Peyer's patch (tissue), 4 donors: ENCODE measurements at regions not wholly inside any gene's neighbourhood (a gene's known extent, or its start where the extent isn't known, plus 50 kb on each side); places are given as distances from the start of the nearest gene placed in this dataset.

Experiments used
- POLR2A ChIP-seq, 2 donors: fragments of 450-650 bp; IDR thresholded peaks; one replicate each; pipeline ENCODE4 v1.5.1; 2017; ENCODE audit warnings: antibody characterized with exemption in 2 of 2, mild to moderate bottlenecking in 2 of 2, moderate library complexity in 2 of 2
- TF ChIP-seq, protein P1 (sequence below), 6 experiments: fragments of 450-650 bp in 4 of 6; fragments of 200-600 bp in 2 of 6; sonication (generic) in 1 of 6; IDR thresholded peaks; one replicate each; pipeline ENCODE4 v1.5.1; 2017 to 2019; ENCODE audit warnings: antibody characterized with exemption in 6 of 6, mild to moderate bottlenecking in 3 of 6, moderate library complexity in 1 of 6

DNA sequence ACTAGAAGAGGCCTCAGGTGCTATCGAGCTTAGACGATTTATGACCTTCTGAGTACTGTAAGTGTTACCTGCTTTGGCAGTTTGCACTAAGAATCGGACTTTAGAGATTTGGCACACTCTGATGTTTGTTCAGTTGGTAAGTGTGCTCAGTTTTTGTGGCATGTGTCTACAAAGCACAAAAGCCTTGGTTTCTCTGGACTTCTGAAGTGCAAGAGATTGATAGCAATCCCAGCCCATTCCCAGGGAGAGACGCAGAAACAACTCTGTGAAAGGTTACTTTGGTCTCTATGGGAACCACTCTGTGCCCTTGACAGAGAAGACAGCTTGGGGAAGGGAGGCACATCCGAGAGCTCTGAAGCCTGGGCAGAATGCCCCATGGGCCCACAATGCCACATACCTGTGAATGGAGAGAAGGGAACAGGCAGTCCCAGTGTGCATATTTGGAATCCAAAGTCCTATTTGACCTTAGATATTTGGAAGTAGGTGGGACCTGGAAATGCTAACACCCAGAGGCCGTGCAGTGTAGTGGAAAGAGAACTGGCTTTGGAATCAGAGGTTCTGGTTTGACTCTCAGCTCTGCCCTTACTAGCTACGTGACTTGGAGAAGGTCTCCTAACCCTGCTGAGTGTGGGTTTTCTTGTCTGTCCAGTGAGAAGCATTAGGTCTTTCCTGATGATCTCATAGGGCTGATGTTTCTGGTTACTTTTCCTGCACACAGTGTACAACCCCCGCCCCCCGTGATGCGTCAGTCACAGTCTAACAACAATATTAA, 194.3 kb upstream of the VLDLR start:
- TF ChIP-seq, protein P1, sequence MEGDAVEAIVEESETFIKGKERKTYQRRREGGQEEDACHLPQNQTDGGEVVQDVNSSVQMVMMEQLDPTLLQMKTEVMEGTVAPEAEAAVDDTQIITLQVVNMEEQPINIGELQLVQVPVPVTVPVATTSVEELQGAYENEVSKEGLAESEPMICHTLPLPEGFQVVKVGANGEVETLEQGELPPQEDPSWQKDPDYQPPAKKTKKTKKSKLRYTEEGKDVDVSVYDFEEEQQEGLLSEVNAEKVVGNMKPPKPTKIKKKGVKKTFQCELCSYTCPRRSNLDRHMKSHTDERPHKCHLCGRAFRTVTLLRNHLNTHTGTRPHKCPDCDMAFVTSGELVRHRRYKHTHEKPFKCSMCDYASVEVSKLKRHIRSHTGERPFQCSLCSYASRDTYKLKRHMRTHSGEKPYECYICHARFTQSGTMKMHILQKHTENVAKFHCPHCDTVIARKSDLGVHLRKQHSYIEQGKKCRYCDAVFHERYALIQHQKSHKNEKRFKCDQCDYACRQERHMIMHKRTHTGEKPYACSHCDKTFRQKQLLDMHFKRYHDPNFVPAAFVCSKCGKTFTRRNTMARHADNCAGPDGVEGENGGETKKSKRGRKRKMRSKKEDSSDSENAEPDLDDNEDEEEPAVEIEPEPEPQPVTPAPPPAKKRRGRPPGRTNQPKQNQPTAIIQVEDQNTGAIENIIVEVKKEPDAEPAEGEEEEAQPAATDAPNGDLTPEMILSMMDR (IDR thresholded peaks at IDR 0.05): no peak
- no peak for TF ChIP-seq POLR2A (IDR thresholded peaks at IDR 0.05)
